Activated CD8-positive, alpha-beta memory T cell treated with anti-CD3 and anti-CD28 coated beads for 48 hours (primary cell): ENCODE measurements at regions not wholly inside any gene's neighbourhood (a gene's known extent, or its start where the extent isn't known, plus 50 kb on each side); places are given as distances from the start of the nearest gene placed in this dataset.

Source experiments
- DNase-seq, 3 experiments: peaks; one replicate each; pipeline ENCODE4 v3.0.0-alpha.2; 2020; ENCODE audit warnings: low read depth in 2 of 3, low spot score in 2 of 3

GRCh38 chr2:125479143-125479636 lies 1176.8 kb upstream of the GYPC start:
- DNase-seq = no peak

GRCh38 chr2:125490308-125490707 lies 1165.7 kb upstream of the GYPC start:
- no peak for DNase-seq

GRCh38 chr2:125491663-125492062 lies 1164.3 kb upstream of the GYPC start:
- DNase-seq = no peak

GRCh38 chr2:125512313-125512712 lies 1143.6 kb upstream of the GYPC start:
- DNase-seq = no peak

GRCh38 chr2:125516496-125517109 lies 1139.4 kb upstream of the GYPC start:
- DNase-seq = no peak

- DNase-seq = no peak
Measured at GRCh38 chr2:125526093-125526492, 1129.9 kb upstream of the GYPC start.

GRCh38 chr2:125535089-125535488 lies 1120.9 kb upstream of the GYPC start:
- no peak for DNase-seq

- no peak for DNase-seq
Measured at GRCh38 chr2:125543968-125544514, 1111.9 kb upstream of the GYPC start.

GRCh38 chr2:125553768-125554167 lies 1102.2 kb upstream of the GYPC start:
- DNase-seq = no peak

- no peak for DNase-seq
Measured at GRCh38 chr2:125554956-125555355, 1101.0 kb upstream of the GYPC start.

GRCh38 chr2:125559186-125559585 lies 1096.8 kb upstream of the GYPC start:
- DNase-seq = no peak

GRCh38 chr2:125560855-125561254 lies 1095.1 kb upstream of the GYPC start:
- DNase-seq = no peak

- DNase-seq = no peak
Measured at GRCh38 chr2:125561302-125561701, 1094.7 kb upstream of the GYPC start.

GRCh38 chr2:125562924-125563323 lies 1093.0 kb upstream of the GYPC start:
- no peak for DNase-seq

GRCh38 chr2:125564471-125564870 lies 1091.5 kb upstream of the GYPC start:
- DNase-seq = no peak

- DNase-seq = no peak
Measured at GRCh38 chr2:125566422-125566821, 1089.5 kb upstream of the GYPC start.

- no peak for DNase-seq
Measured at GRCh38 chr2:125567100-125567499, 1088.9 kb upstream of the GYPC start.

GRCh38 chr2:125572660-125573059 lies 1083.3 kb upstream of the GYPC start:
- DNase-seq = no peak

GRCh38 chr2:125573432-125573831 lies 1082.5 kb upstream of the GYPC start:
- DNase-seq = no peak

GRCh38 chr2:125576558-125576957 lies 1079.4 kb upstream of the GYPC start:
- no peak for DNase-seq

GRCh38 chr2:125581557-125581956 lies 1074.4 kb upstream of the GYPC start:
- DNase-seq = no peak

GRCh38 chr2:125582516-125582915 lies 1073.4 kb upstream of the GYPC start:
- no peak for DNase-seq

GRCh38 chr2:125584732-125585131 lies 1071.2 kb upstream of the GYPC start:
- DNase-seq = no peak
